ENCODE measurements at regions not wholly inside any gene's neighbourhood (a gene's known extent, or its start where the extent isn't known, plus 50 kb on each side); places are given as distances from the start of the nearest gene placed in this dataset.

DNA sequence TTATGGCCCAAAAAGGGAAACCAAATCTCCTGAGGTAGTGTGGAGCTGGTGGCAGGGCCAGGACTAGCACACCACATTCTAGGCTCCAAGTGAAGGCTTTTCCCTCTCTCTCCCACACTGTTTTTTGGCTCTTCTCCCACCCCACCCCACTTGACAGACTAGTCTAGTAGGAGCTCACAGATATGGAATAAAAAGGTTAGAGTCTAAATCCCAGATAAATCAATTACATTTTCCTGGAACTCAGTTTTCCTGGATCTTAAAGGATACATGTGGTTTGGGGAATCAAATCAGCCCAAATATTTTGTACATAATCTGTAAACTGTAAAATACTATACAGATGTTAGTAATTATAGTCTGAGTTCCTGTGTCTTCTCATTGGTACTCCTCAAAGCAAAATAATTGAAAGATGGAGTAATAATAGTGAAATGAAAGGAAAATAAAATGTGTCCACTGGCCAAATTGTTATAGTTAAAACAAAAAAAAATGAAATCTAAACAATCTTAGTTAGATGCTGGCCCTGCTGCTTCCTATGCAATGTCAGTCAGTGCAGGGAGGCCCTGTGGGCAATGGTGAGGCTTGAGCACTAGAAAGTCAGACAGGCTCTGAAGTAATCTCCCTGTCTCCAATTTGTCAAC, 370.4 kb upstream of the CPEB2 start:
- DNase-seq (ENCODE audit: low spot score in 2 of 2) = no peak

GRCh38 chr4:14636563-14636962, 365.7 kb upstream of the CPEB2 start:
- Histone ChIP-seq H3K27me3 (no peaks in the 10 kb centered on the region), H3K36me3 (no peaks in the 10 kb centered on the region), H3K4me3 (no peak overlapping the region), H3K9me3 (peaks cover 5% of the 10 kb centered on the region), H3K27ac (no peak overlapping the region), H3K4me1 (no peaks in the 10 kb centered on the region)
- TF ChIP-seq POLR2A (IDR thresholded peaks at IDR 0.05) = no peak
- no peak for TF ChIP-seq CTCF (IDR thresholded peaks at IDR 0.05)
- TF ChIP-seq EP300 (IDR thresholded peaks at IDR 0.05) = no peak
- no peak for TF ChIP-seq POLR2AphosphoS5 (IDR thresholded peaks at IDR 0.05)
- no peak for DNase-seq (ENCODE audit: low spot score in 2 of 2)

More for the DNA sequence above, 370.4 kb upstream of the CPEB2 start:
- H3K4me1 ChIP-seq = no peaks in the 10 kb centered on the region
- H3K36me3 ChIP-seq = no peaks in the 10 kb centered on the region
- H3K27me3 ChIP-seq = no peaks in the 10 kb centered on the region
- H3K4me3 ChIP-seq = no peak overlapping the region
- peaks cover 5% of the 10 kb centered on the region for H3K9me3 ChIP-seq
- no peak overlapping the region for H3K27ac ChIP-seq
- TF ChIP-seq CTCF (IDR thresholded peaks at IDR 0.05) = no peak
- TF ChIP-seq POLR2A (IDR thresholded peaks at IDR 0.05) = no peak
- no peak for TF ChIP-seq POLR2AphosphoS5 (IDR thresholded peaks at IDR 0.05)
- no peak for TF ChIP-seq EP300 (IDR thresholded peaks at IDR 0.05)

- H3K4me1 ChIP-seq = no peaks in the 10 kb centered on the region
- no peak overlapping the region for H3K27ac ChIP-seq
- TF ChIP-seq POLR2A (IDR thresholded peaks at IDR 0.05) (no peak), CTCF (IDR thresholded peaks at IDR 0.05) (no peak), EP300 (IDR thresholded peaks at IDR 0.05) (no peak), POLR2AphosphoS5 (IDR thresholded peaks at IDR 0.05) (no peak)
- H3K4me3 ChIP-seq = no peak overlapping the region
- WGBS = 89% methylated on average over 1 of the region's 1 CpG
- H3K9me3 ChIP-seq = no peaks in the 10 kb centered on the region
- H3K36me3 ChIP-seq = no peaks in the 10 kb centered on the region
- no peaks in the 10 kb centered on the region for H3K27me3 ChIP-seq
- no peak for DNase-seq (ENCODE audit: low spot score in 2 of 2)
Observed at GRCh38 chr4:14640476-14640875, 361.8 kb upstream of the CPEB2 start.

- H3K9me3 ChIP-seq = no peaks in the 10 kb centered on the region
- 73% methylated on average over 2 of the region's 2 CpGs for WGBS
Observed at GRCh38 chr4:14641871-14642270, 360.4 kb upstream of the CPEB2 start.

More at GRCh38 chr4:14641871-14642270, 360.4 kb upstream of the CPEB2 start:
- TF ChIP-seq EP300 (IDR thresholded peaks at IDR 0.05) (no peak), POLR2A (IDR thresholded peaks at IDR 0.05) (no peak), CTCF (IDR thresholded peaks at IDR 0.05) (no peak), POLR2AphosphoS5 (IDR thresholded peaks at IDR 0.05) (no peak)
- DNase-seq (ENCODE audit: low spot score in 2 of 2) = no peak
- no peak overlapping the region for H3K4me3 ChIP-seq
- H3K27ac ChIP-seq = no peak overlapping the region
- no peaks in the 10 kb centered on the region for H3K27me3 ChIP-seq
- no peaks in the 10 kb centered on the region for H3K4me1 ChIP-seq
- no peaks in the 10 kb centered on the region for H3K36me3 ChIP-seq
